Skeletal muscle tissue (tissue), 3 donors: ENCODE measurements at regions not wholly inside any gene's neighbourhood (a gene's known extent, or its start where the extent isn't known, plus 50 kb on each side); places are given as distances from the start of the nearest gene placed in this dataset.
"Not testable (repeated sequence)": the region's sequence is repeated elsewhere in the genome, so short reads cannot be mapped to it uniquely, and the experiment has no call there.

ENCODE experiments used
- H3K27ac ChIP-seq: one replicate; pipeline ENCODE4 v1.7.0; 2013; ENCODE audit warnings: mild to moderate bottlenecking, low read depth, low read length, inconsistent platforms
- H3K27me3 ChIP-seq, 3 donors: one replicate each; pipeline ENCODE4 v1.7.0; 2013; ENCODE audit warnings: low read length in 3 of 3; ENCODE audit not compliant: control insufficient read depth in 3 of 3, insufficient read depth in 3 of 3
- H3K36me3 ChIP-seq, 3 donors: one replicate each; pipeline ENCODE4 v1.7.0; 2013; ENCODE audit warnings: low read length in 3 of 3; ENCODE audit not compliant: control insufficient read depth in 3 of 3, insufficient read depth in 3 of 3
- H3K4me1 ChIP-seq, 3 donors: one replicate each; pipeline ENCODE4 v1.7.0; 2013; ENCODE audit warnings: low read length in 3 of 3, mild to moderate bottlenecking in 3 of 3; ENCODE audit not compliant: control insufficient read depth in 3 of 3, insufficient read depth in 3 of 3
- H3K4me3 ChIP-seq, 3 donors: one replicate each; pipeline ENCODE4 v1.7.0; 2013; ENCODE audit warnings: low read length in 3 of 3
- H3K9ac ChIP-seq, 3 donors: one replicate each; pipeline ENCODE4 v1.7.0; 2013; ENCODE audit warnings: low read length in 3 of 3, mild to moderate bottlenecking in 3 of 3, moderate library complexity in 2 of 3, low read depth in 1 of 3
- H3K9me3 ChIP-seq, 3 donors: one replicate each; pipeline ENCODE4 v1.7.0; 2013; ENCODE audit warnings: low read length in 3 of 3; ENCODE audit not compliant: control insufficient read depth in 3 of 3
- donor health status: Osteomylitis.

DNA sequence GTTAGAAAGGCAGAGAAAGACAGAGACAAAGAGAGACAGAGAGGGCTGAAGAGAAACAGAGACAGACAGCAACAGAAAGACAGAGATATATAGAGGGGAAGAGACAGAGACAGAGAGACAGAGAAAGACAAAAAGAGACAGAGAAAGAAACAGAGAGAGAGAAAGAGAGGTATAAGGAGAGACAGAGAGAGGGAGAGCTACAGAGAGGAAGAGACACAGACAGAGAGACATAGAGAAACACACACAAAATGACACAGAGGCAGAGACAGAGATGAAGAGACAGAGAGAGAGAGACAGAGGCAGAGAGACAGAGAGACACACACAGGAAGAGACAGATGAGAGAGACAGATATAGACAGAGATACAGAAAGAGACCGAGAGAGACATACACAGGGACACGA lies 168.6 kb downstream of the TMEM121 start:
- H3K4me3 ChIP-seq, result no peak overlapping the region
- no peak overlapping the region for H3K27ac ChIP-seq
- no peak overlapping the region for H3K9ac ChIP-seq
- no peaks in the 10 kb centered on the region for H3K27me3 ChIP-seq
- H3K4me1 ChIP-seq, result no peaks in the 10 kb centered on the region
- H3K9me3 ChIP-seq, result no peaks in the 10 kb centered on the region
- H3K36me3 ChIP-seq, result no peaks in the 10 kb centered on the region

DNA sequence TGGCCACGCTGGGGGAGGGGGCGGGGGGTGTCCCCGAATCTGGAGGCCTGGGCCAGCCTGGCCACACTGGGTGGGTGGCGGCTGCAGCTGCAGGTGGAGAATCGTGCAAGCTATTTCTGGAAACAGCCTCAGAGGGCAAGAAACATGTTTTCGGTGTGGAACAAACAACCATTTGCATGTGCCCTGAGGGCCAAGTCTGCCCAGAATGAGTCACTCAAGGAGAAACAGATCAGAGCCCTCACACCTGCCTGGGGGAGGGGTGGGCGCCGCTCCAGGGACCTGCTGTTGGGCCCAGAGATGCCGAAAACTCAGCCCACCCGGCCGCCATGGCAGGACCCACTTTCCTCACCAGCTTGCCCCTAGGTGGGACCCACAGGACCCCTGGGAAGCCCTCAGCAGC lies 170.0 kb downstream of the TMEM121 start:
- not testable (repeated sequence) for H3K9ac ChIP-seq, H3K9me3 ChIP-seq

DNA sequence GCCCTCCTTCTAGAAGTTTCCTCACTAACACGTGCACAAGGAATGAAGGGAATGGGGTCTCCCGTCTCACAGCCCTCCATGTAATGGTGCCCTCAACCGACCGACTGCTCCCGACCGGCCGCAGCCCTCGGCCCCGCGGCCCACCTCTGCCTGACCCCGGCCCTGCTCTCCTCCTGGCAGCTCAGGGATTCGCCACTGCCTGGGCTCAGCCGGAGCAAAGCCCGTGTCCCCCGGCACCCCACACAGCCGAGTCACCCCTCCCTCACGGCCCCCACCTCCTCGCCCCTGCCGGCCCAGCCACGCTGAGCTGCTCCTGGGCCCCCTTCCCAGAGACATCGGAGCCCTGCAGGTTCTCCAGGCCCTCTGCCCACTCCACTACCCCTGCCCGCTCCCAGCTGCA lies 171.0 kb downstream of the TMEM121 start:
- not testable (repeated sequence) for H3K4me3 ChIP-seq, H3K9ac ChIP-seq, H3K9me3 ChIP-seq, H3K27me3 ChIP-seq, H3K27ac ChIP-seq, H3K36me3 ChIP-seq, H3K4me1 ChIP-seq

More for the DNA sequence above, 170.0 kb downstream of the TMEM121 start:
- H3K36me3 ChIP-seq, H3K27me3 ChIP-seq, H3K4me1 ChIP-seq, H3K27ac ChIP-seq, H3K4me3 ChIP-seq: not testable (repeated sequence)

DNA sequence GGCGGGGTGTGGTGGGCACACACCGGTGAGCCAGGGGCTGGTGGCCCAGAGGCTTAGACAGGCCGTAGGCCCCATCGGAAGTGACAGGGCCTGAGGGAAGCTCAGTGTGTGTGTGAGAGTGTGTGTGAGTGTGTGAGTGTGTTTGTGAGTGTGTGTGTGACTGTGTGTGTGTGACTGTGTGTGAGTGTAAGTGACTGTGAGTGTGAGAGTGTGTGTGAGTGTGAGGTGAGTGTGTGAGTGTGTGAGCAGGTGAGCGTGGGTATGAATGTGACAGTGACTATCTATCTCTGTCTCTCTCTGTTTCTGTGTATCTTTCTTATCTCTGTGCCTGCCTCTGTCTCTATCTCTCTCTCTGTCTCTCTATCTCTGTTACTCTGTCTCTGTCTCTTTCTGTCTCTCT lies 171.6 kb downstream of the TMEM121 start:
- not testable (repeated sequence) for H3K27me3 ChIP-seq, H3K27ac ChIP-seq, H3K4me3 ChIP-seq, H3K9me3 ChIP-seq, H3K36me3 ChIP-seq, H3K4me1 ChIP-seq, H3K9ac ChIP-seq

DNA sequence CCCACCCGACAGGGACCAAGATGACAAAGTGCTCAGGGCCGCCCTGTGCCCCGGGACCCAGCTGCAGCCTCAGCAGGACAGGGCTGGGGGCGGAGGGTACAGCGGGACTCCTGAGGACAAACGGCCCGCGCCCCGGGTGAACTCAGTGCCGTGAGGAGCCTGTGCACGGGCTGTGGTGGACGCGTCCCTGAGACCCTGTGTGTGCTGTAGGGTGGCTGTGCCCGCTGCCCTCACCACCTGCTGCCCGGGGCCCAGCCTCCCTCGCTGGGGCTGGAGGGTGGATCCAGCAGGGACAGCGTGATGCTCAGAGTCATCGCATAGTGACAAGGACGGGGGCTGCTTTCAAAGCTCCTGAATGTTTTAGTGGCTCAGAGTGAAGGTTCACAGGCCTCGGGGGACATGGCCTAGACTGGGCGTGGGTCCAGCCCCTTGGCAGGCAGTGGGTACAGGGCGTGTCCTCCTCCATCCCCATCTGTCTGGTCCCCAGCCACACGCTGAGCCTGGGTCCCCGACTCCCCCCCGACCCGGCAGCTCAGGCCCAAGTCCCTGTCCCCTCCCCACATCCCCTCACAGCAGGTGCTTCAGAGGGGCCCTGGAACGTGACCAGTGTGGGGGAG lies 172.7 kb downstream of the TMEM121 start:
- not testable (repeated sequence) for H3K36me3 ChIP-seq, H3K4me1 ChIP-seq, H3K9me3 ChIP-seq, H3K27ac ChIP-seq, H3K9ac ChIP-seq, H3K27me3 ChIP-seq, H3K4me3 ChIP-seq

DNA sequence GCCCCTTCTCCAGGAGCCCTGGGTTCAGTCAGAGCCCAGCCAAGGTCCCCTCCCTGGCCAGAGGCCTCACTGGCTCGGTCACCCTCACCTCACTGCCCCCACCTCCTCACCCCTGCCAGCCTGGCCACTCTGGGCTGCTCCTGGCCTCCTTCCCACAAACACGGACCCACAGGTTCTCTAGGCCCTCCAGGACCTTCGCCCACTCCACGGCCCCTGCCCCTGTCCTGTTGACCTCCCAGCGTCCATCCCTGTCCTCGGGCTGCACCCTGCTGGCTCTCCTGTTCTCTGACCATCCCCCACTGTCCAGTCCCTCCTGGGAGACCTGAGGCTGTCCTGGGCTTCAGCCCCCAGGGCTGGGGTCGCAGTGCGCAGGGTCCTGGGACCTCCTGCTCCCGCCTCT lies 173.3 kb downstream of the TMEM121 start:
- H3K27ac ChIP-seq, result not testable (repeated sequence)

DNA sequence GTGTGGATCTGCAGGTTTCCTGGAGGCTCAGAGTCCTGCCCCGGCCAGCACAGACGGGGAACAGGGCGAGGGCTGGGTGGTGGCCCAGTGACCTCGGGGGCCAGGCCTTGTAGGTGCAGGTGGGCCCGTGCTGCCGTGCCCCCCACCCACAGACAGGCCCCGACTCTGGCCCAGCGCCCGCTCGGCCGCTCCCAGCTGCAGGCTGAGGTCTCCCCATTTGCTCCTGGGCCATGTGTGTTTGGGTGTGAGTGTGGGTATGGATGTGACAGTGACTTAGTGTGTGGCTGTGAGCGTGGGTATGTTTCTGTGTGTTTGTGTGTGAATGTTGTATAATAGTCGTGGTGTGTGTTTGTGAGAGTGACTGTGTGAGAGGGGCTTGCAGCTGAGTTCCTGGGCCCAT lies 173.8 kb downstream of the TMEM121 start:
- H3K9ac ChIP-seq, H3K4me1 ChIP-seq, H3K36me3 ChIP-seq, H3K27ac ChIP-seq, H3K27me3 ChIP-seq, H3K9me3 ChIP-seq, H3K4me3 ChIP-seq: not testable (repeated sequence)

More for the DNA sequence above, 173.3 kb downstream of the TMEM121 start:
- H3K4me3 ChIP-seq, H3K36me3 ChIP-seq, H3K9me3 ChIP-seq, H3K27me3 ChIP-seq, H3K4me1 ChIP-seq, H3K9ac ChIP-seq: not testable (repeated sequence)

DNA sequence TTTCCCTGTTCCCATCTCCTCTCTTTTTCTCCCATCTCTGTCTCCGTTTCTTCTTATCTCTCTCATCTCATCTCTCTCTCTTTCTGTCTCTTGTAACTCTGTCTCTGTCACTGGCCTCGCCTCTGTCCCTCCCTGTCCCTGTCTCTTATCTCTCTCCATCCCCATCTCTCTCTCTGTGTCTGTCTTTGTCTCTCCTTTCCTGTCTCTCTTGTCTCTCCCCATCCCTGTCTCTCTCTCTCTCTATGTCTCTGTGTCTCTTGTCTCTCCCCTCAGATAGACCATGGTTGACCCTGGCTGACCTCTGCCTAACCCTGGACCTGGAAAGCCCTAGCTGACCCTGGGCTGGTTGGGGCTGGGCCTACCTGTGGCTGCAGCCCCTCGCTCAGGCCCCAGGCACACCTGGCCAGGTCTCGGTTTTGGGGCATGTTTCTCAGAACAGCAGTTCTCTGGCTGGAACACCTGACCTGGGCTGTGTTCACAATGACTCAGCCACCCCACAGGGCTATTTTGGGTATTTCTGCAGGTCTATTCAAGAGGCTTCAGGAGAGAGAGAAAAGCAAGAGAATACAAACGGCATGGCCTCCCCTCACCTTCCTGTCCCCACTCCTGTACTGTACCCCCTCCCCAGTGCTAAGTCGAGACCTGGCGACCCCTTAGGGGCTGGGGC lies 174.4 kb downstream of the TMEM121 start:
- H3K27me3 ChIP-seq, result no peaks in the 10 kb centered on the region
- no peak overlapping the region for H3K4me3 ChIP-seq
- no peaks in the 10 kb centered on the region for H3K36me3 ChIP-seq
- no peak overlapping the region for H3K27ac ChIP-seq
- no peak overlapping the region for H3K9ac ChIP-seq
- H3K9me3 ChIP-seq, result no peaks in the 10 kb centered on the region
- H3K4me1 ChIP-seq, result no peaks in the 10 kb centered on the region

DNA sequence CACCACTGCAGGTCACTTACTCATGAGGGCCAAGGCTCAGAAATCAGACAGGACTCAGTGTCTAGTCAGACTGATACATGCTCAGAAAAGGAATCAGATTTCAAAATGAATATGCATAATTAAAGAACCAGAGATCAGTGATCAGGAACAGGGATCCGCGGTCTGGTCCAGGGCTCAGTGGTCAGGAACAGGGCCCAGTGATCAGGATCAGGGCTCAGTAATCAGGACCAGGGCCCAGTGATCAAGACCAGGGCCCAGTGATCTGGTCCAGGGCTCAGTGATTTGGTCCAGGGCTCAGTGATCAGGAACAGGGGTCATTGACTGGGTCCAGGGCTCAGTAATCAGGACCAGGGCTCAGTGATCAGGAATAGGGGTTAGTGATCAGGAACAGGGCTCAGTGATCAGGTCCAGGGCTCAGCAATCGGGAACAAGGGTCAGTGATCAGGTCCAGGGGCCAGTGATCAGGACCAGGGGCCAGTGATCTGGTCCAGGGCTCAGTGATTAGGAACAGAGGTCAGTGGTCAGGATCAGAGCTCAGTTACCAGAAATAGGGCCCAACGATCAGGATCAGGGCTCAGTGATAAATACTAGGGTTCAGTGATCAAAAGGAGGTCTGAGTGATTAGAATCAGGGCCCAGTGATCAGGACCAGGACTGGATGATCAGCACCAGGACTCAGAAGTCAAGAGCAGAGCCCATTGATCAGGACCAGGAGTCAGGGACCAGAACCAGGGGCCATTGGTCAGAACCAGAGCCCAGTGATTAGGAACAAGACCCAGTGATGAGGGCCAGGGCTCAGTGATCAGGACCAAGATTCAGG lies 175.3 kb downstream of the TMEM121 start:
- H3K4me3 ChIP-seq, result no peak overlapping the region
- no peak overlapping the region for H3K27ac ChIP-seq
- H3K27me3 ChIP-seq, result no peaks in the 10 kb centered on the region
- no peaks in the 10 kb centered on the region for H3K36me3 ChIP-seq
- H3K9ac ChIP-seq, result no peak overlapping the region
- H3K9me3 ChIP-seq, result no peaks in the 10 kb centered on the region
- H3K4me1 ChIP-seq, result no peaks in the 10 kb centered on the region

DNA sequence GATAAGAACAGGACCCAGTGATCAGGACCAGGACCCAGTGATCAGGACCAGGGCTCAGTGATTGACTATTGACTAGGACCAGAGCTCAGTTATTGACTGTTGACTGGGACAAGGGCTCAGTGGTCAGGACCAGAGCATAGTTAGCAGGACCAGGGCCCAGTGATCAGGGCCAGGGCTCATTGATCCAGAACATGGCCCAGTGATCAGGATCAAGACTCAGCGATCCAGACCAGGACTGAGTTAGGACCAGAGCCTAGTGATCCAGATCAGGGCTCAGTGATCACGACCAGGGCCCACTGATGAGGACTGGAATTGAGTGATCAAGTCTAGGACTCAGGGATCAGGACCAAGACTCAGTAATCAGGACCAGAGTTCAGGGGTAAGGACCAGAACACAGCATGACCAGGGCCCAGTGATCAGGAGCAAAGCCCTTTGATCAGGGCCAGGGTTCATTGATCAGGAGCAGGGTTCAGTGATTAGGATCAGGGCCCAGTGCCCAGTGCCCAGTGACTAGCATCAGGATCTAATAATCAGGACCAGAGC lies 176.0 kb downstream of the TMEM121 start:
- Histone ChIP-seq H3K4me1 (no peaks in the 10 kb centered on the region), H3K9me3 (no peaks in the 10 kb centered on the region), H3K9ac (no peak overlapping the region), H3K36me3 (no peaks in the 10 kb centered on the region), H3K4me3 (no peak overlapping the region), H3K27ac (no peak overlapping the region), H3K27me3 (no peaks in the 10 kb centered on the region)
